ENCODE measurements at regions not wholly inside any gene's neighbourhood (a gene's known extent, or its start where the extent isn't known, plus 50 kb on each side); places are given as distances from the start of the nearest gene placed in this dataset.
A peak's percentile ranks its signal among the peaks of the same experiment; 100 is the strongest.

DNA sequence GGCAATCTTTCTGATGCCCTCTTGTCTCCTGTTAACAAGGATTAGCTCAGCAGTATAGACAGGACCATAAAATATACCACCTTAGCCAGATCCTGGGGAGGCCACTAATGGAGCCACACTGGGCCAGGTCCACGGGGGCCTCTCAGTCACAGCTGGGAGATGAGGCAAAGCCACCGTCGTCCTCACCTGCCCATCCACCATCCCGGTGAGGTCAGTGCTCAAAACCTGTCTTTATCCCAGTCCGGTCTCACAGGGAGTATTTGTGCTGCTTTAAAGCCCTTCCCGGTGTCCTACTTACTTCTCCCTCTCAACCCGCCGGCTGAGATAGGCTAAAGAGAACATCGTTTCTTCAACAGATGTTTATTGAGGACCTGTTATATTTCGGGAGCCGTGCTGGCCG, 104.3 kb downstream of the EDN3 start:
- no peak for DNase-seq

DNA sequence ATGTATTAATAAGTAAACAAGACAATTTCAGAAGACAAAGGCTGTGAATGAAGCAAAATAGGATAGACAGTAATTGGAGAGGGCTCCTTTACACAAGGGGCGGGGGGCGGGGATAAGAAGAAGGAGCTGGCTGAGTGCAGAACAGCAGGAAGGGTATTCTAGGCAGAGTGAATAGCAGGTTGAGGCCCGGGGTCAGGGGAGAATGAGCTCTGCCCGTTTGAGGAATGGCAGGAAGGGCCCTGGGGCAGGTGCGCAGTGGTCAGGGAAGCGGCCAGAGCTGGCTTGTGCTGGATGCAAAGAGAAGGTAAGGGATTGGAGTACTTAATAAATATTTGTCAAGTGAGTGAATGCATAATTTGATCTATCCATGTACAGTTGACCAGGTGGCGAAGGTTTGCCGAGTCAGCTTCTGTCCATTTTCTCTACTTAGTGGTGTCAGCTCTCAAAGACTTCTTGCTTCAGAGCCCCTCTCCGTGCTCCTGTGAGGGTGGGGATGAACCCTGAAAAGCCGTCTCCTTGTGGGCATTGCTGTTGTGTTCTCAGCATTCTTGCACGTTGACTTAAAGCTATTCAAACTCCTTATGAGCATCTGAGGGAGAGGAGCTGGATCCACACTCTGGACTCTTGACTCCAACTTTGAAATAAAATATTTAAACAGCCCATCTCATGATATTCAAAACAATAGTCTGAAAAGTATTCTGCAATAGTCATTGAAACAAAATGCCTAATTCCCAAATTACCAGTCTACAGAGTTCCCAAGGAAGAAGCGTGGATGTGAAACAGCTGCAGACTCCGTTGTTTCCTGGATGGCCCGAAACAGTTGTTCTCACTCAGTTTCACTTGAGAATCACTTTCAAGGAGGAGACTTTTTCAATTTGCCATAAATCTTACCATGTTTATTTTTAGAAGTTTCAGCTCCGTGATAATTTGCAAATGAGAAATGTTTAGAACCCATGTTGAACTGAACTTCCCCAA, 105.1 kb downstream of the EDN3 start:
- DNase-seq, result no peak

DNA sequence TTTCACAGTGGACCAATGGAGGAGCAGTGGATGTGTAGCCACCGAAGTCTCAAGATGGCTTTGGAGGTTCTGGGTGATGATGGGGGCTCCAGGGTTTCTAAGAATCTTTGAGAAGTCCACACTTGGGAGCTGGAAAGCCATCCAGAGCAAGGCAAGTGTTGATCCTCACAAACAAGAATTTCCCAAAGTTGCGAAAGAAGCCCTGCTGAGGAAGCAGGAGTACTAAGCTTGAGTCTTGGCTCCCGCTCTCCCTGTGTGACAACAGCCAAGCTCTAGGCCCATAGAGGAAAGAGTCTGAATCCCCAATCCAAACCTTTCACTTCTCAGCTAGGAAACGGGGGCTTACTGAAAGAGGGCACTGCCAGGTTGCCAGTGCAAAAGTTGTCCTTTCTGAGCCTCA, 106.0 kb downstream of the EDN3 start:
- DNase-seq, result no peak

DNA sequence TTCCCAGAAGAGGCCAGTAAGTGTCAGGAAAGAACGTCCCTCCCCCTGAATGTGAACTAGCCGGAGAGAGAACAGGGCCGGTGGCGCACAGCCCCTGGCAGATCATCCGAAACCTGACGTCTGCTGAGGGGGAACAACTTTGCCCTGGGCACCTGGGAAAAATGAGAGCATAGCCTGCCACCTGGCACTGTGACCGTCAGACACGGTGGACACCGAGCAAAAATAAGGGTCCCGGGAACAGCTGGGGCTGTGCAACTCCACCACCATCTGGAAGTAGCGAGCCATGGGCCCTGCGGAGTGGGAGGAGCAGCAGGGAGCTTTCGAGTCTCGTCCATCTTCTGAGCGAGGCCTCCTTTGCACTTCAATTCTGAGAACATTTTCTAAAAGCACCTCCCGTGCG, 110.8 kb downstream of the EDN3 start:
- DNase-seq, result no peak

DNA sequence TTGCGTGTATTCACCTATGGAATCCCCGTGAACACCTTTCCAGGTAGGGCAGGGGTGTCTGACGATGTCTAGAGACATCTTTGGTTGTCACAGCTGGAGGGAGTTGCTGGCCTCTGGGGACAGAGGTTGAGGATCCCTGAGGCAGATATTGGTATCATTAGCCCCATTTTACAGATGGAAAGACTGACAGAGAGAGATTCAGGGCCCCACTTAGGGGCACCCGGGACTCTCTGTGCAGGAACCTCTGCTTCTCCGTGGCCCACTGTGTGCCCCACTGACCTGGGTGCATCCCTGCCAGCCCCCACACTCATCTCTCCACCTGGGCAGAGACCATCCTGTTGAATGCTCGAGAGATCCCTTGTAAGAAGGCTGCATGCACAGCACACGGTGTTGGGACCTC, 111.2 kb downstream of the EDN3 start:
- no peak for DNase-seq

DNA sequence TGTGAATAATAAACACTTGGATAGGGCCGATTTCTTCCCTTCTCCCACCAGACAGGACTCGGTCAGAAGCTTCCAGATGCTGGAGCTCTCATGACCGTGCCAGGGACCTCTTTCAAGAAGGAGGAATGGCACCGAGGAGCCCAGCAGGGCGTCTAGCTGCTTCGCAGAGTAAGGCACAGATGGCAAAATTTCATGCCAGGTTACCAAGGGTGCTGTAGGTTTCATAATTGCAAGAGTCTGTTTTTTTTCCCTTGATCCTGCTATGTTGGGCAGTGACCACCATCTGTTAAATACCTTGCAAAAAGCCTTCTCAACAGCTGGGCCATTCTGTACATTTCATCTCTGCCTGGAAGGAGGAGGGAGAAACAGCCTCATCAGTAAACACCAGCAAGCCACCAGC, 111.8 kb downstream of the EDN3 start:
- no peak for DNase-seq

DNA sequence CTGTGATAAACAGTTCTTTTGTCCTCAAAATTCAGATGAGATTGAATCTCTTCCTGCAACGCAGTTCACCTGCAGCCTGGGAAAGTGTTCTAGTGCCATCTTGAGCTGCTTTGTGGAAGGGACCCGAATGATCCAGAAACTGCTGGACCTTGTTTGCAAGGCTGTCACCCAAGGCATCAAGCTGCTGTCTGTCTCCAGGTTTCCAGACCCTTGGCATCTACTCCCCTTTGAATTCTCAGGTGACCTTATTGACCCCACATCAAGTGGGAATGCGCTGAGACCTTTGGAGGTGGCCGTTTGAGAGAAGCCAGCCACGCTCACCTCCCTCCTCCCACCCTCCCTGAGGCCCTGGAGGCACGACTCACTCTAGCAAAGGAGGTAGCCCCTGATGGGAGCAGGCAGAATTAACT, 112.5 kb downstream of the EDN3 start:
- DNase-seq, result no peak

DNA sequence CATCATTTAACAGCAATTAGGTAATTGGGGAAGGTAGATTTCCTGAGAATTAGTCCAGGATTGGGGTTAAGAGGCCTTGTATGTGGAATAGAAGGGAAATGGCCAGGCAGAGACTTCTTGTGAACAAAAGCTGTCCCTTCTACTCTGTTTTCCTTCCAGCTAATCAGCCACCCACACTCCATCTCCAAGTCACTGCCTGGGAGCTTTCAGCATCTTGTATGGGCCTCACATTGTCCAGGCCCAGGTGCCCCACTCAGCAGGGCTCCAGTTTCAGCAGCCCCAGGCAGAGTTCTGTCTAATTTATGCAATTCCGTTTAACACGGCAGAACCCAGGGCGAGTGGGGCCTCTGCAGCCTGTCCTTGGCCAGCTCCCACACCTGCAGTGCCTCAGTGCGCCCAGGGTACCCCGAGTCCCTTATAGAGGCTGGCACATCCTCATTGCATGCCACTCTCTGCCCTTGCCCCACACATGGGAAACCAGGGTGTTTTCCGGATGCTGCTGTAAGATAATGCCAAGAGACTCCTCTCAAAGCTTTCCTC, 113.0 kb downstream of the EDN3 start:
- DNase-seq, result no peak

DNA sequence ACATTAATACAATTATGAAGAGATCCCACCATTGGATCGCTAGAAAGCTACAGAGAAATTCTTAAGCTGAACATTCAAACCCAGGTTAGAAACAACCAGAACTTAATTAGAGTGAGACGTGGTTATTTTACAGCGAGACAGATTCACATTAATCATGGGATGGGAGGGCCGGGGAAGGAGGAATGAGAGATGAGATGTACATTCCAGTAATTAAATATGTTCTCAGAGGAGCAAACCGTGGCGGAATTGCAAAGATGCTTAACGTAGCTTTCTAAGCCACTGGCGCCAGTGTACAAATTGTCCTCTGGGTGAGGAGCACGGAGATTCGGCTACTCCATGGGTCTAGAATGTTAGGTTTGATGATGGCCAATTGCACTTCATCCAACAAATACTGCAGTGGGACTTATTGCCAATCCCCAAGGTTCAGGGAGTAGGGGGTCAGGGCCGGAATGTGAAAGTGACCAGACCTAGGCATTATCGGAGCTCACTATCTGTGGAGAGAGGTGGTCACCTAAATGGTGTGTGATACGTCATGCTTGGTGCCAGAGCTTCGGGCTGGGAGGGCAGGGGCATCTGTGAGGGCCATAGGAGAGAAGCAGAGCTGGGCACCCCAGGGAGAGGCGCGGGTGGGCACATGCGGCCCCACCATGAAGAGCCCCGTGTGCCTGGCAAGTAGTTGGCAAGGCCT, 114.7 kb downstream of the EDN3 start:
- DNase-seq, result no peak

DNA sequence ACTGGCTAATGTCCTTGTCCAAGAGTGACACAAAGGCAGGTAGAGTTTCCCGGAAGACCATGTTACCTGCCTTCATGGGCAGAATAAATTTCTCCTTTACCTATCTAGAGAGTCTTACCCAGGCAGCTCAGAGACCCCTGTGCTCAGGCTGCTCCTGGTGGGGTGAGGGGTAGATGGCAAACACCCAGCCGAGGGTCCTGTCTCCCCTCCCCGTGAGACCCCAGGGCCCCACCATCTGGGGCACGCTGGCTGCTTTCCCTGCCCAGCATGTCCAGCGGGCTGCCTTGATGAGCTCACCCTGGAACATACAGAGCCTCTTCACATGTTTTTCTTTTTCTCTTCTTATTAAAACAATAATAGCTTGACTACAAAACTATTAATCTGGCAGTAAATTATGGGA, 116.5 kb downstream of the EDN3 start:
- no peak for DNase-seq

DNA sequence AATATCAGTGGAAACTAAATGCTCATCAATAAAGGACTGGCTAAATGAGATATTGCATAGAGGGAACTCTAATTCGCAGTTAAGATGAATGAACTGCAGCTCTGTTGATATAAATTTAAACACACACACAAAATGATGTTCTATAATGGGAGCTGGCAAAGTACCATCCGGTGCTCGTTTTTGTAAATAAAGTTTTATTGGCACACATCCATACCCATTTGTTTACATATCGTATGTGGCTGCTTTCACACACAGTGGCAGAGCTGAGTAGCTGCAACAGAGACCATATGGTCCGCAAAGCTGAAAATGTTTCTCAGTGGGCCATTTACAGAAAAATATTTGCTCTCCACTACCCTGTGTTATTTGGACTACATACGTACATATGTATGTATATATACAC, 120.7 kb downstream of the EDN3 start:
- DNase-seq, result no peak

DNA sequence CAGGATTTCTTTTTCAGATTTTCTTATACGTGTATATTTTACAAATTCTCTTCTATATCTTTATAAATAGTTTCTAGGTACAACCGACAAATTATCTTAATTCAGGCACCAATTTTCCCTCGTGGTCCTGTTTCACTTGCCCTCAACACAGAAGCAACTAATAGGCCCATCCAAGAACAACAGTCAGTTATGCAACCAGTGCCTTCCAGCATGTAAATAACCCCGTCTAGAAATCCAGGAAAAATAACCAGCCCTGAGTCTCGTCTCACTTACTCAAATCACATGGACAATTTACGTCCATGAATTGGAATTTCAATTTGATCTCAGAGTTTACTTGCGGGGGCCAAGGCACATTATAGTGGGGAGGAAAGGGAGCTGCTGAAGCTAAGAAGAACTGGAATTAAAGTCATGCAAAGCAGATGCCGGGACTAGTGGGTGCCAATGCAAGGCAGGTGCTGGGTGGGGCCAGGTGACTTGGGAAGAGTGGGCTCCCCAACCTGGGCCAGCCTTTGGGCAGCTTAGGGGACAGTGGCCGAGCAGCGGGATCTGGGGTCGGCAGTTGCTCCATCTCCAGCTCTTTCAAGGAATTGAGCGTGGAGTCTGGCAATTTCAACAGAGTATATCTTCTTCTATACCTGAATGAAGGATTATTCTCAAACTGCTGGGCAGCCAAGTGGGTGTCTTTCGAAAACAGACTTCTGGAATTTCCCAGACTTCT, 121.7 kb downstream of the EDN3 start:
- no peak for DNase-seq

DNA sequence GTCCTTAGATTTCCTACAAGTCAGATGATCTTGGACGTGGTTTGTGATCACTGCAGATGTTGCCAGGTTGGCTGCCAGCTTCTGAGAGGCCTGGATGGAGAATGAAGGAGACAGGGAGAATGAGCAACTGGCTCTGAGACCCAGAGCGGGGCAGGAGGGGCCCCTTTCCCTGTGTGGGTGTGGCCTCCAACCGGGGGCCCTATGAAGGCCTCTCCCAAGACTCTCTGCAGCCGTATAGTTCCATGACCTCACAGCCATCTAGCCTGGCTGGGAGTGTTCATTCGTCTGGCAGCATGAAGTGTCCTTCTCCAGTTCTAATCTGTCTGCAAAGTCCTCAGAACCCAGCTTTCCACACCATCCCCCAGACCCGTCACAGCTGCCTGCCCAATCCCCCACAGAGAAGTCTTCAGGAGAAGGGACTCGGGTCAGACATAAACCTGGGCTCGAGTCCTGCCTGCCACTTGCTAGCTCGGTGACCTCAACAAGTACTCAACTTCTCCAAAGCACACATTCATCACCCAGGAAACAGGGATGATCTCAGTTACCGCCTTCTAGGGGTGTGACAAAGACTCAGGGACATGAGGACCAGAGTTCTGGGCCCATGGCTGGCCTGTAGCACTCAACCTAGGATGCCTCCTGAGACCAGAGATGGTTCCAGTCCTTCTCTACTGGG, 122.6 kb downstream of the EDN3 start:
- no peak for DNase-seq

DNA sequence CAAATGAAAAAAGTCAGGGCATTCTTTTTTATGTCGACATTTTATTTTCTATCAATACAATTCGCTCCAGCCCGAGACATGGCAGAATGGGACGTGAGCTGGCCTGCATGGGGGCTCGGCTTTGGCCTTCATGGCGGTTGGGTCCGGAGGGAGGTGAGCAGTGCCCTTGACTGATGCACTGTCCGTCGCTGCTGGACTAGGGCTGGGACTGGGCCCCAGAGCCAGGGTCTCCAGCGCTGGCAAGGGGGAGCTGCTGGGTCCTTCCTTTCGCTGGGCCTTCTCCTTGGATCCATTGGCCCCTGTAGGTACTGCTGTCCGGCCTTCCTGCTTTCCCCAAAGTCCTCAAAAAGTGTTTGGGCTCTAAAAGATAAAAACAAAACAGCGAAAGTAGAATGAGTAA, 124.6 kb downstream of the EDN3 start:
- no peak for DNase-seq

DNA sequence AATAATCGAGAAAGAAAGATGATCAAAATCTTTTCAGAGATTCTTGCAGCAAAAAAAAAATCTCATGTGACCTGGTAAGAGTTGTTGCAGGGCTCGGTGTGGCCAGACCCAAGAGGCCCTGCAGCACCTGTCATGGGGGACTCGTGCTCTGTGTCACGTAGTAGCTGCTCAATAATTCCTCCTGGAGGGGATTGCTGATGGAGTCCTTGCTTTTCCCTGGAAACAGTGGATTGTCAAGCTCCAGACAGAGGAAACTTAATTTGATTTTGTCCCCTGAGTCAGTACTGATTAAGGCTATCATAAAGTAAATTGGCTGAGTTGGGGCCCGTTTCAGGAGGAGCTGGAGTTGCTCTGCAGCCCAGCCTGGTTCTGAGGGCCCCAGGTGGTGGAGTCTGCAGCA, 125.2 kb downstream of the EDN3 start:
- DNase-seq, result no peak

DNA sequence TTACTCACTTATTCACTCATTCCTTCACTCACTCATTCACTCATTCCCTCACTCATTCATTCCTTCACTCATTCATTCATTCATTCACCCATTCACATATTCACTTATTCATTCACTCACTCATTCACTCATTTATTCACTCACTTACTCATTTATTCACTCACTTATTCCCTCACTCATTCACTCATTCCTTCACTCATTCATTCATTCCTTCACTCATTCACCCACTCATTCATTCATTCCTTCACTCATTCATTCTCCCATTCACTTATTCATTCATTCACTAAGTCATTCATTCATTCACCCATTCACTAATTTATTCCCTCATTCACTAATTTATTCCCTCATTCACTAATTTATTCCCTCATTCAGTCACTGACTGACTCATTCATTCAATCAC, 127.6 kb downstream of the EDN3 start:
- DNase-seq, result no peak

DNA sequence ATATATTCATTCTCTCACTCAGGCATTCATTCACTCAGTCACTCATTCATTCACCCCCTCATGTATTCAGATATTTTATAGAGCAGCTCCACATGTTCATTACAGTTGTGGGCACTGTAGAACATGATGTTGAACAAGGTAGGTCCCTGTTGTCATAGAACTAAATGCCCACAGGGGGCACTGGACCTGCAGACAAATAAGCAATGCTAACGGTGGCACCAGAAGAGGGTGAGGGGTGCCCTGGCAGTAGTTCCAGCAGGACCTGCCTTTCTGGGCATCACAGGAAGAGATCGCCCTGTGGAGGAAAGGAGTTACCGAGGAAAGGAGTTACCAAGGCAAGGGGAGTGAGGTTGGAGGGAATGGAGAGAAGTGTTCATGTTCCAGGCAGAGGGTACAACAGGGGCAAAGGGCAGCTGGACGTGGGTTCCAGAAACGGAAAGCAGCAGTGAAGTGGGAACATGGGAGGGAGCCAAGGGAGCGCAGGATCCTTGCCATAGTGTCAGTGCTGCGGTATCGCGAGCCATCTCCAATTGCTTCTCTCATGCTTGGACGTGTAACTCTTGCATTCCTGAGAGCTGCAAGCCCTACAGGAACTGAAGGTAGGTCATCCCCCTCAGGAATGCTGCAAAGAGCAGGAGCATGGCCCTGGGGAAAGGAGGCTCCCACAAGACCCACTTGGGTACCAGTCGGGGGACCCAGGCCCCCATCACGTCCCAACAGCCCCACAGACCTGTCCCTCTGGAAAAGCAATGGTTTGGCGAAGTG, 128.2 kb downstream of the EDN3 start:
- no peak for DNase-seq

DNA sequence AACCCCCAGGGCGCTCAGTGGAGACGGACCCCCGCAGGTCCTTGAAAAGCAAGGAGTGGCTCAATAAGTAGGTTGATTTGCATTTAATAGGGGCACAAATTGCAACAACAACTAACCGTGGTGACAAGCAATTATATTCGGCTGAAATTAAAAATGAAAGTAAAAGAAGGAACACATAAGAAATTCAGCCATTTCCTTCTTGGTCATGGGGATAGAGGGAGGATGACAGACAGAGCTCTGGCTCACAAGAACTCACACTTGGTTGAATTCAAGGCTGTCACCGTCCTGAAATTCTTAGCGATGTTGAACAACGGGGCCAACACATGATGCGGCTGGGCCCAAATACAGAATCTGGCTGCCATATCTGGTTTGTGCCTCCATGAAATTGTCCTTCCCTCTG, 129.0 kb downstream of the EDN3 start:
- DNase-seq, result no peak

DNA sequence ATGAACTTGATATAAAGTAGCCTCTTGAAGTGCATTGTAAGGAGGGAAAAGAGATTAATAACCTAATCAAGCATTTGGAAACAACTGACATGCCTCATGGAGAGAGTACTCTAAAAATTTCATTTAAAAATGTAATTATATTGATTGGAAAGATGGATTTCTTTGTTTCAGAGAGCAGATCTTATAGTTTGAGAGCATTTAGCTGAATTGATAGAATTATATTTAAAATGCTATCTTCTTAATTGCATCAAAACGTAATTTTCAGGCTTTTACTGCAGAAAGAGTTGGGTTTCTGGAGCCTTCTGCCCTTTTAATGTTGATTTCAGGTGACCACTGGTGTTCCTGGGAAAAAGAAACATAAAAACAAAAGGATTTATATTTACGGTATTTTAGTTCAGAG, 130.6 kb downstream of the EDN3 start:
- no peak for DNase-seq

DNA sequence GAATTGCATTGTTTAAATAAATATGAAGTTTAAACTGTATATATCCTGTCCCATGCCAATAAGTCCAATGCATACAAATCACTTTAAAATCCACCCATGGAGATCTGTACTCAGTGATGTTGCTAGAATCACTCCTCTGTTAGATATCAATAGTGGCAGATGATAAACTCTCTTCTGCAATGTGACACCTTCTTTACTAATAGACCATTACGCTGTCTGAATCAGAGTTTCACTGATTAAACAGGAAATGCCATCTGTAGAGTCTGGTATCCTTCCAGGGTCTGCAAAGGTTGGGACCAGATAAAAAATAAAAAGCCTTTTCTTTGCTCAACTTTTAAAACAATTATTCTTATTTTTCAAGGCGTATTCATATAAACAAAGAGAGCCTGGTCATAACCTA, 134.5 kb downstream of the EDN3 start:
- DNase-seq, result peak; percentile 58

DNA sequence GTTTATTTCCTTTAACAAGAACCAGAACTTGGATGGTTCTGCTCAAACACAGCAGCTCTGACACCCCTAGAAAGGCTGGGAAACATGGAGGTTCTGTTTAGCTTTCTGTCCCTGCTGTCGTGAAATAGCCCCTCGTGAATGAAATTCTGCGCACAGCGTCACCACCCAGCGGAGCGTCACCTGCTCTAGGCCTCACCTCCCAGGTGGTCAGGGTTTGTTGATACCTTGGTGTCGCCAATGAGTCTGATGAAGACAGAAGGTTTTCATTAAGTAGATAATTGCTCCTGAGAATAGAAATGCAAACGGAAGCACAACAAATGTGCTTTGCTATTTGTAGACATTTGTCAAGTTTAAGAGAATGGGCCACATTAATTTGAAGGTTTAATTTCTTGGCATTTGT, 135.1 kb downstream of the EDN3 start:
- no peak for DNase-seq

DNA sequence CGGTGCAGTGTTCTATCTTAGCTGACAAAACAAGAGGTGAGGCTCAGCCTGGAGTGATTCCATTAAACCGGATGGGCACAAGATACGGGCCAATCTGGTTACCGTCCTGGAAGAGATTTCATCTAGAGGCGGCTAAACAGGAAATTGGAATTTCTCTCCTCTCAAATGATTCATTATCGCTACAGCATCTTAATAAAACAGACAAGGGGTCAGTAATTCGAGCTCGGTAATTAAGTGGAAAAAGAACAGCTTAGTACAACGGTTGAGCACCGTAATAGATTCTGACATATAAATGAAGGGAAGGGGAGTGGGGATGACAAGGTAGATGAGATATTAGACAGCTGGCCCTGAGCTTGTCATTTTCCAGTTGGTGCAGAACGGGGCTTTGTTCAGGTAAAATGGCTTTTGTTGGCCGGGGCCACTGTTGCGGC, 137.2 kb downstream of the EDN3 start:
- DNase-seq, result no peak

Measured in fibroblast of skin of right quadriceps (primary cell).